GM18907 (cell line): ENCODE measurements at regions not wholly inside any gene's neighbourhood (a gene's known extent, or its start where the extent isn't known, plus 50 kb on each side); places are given as distances from the start of the nearest gene placed in this dataset.
A peak's percentile ranks its signal among the peaks of the same experiment; 100 is the strongest.

Source experiments
- ATAC-seq: cut with Tn5 transposase; IDR thresholded peaks from one replicate; pipeline ENCODE4 v1.9.1; 2021; ENCODE audit warnings: mild to moderate bottlenecking, moderate library complexity; ENCODE audit not compliant: unreplicated experiment

DNA sequence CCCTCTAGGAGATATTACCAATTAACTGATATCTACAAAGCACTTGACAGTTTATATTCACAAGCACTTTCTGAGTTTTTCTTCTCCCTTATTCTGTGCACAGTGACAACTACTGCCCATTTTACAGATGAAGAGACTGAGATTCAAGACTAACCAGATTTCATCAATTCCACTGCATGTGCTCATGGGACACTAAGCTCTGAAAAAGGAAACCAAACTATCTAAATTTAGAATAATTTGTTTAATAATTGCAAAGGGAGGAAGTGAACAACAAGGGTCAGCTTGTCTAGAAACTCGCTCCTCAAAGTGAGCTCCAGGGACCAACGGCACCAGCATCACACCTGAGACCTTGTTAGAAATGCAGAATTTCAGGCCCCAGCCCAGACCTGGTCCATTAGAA is 50.8 kb upstream of the MYLIP start:
- peak; percentile 88 for ATAC-seq

DNA sequence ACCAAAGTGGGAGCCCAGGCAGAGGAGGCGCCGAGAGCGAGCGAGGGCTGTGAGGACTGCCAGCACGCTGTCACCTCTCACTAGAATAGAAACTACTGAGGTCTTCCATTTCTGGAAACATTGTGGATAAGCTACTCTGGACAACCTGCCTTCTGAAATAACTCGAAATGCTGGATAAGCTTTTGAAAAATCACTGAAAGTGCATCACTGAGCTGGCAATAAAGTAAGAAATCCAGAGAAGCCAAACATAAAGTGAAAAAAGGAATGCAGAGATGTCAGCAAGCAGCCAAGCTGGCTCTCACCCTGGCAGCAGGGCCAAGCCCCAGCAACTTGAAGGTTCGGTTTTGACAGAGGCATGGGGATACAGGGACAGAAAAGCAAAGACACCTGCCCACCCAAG is 59.2 kb upstream of the MYLIP start:
- ATAC-seq, result no peak

DNA sequence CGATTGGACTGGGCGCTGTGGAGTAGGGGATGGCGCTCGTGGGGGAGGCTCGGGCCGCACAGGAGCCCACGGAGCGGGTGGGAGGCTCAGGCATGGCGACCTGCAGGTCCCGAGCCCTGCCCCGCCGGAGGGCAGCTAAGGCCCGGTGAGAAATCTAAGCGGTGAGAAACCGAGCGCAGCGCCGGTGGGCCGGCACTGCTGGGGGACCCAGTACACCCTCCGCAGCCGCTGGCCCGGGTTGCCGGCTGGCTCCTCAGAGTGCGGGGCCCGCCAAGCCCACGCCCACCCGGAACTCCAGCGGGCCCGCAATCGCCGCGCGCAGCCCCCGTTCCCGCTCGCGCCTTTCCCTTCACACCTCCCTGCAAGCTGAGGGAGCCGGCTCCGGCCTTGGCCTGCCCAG is 59.7 kb upstream of the MYLIP start:
- no peak for ATAC-seq

DNA sequence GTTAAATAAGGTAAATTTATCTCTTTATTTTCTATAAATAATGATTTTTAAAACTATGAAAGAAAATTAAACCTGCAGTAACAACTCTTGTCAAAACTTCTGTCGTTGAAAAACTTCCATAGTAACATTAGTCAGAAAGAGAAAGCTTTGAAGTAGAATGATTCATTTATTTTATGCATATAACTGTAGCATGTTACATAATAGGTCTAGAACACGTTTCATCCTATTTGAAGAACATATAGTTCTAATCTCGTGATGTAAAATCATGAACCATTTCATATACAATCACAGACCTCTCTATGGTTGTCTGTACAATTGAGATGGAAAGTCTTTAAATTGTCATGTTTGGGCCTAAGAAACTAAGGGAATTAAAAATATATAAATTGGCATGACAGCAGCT is 61.3 kb upstream of the MYLIP start:
- ATAC-seq, result no peak

DNA sequence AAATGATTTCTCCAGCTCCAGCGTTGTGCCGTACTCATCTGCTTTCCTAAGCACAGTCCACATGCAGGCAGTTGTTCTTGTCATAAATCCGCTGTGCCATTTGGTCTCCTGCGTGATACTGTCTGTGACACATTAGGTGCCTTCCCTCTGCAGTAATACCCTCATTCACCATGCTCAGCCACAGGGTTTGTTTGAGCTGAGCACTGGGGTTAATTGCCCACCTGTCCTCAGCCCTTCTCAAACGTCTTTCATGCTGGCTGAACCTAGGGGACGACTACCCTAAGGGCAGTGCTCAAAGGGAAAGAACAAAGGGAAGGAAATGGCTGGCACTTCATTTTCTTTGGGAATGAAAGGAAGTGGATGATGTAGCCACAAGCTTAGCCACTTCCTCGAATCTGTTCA is 64.2 kb upstream of the MYLIP start:
- no peak for ATAC-seq

DNA sequence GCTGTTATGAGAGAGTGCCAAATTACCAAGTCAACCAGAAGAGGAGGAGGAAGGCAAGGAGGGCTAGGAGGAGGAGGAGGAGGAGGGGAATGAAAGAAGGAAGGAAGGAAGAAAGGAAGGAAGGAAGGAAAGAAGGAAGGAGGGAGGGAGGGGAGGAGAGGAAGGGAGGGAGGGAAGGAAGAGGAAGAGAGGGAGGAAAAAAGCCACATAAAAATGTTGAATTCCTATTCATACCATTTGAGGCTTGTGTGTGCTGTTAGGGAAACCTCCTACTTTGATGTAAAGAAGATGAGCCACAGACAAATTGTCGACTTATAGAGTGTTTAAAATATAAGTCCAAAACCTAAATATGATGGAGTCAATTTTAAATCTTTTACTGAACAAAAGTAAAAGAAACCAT is 65.3 kb upstream of the MYLIP start:
- ATAC-seq, result no peak

DNA sequence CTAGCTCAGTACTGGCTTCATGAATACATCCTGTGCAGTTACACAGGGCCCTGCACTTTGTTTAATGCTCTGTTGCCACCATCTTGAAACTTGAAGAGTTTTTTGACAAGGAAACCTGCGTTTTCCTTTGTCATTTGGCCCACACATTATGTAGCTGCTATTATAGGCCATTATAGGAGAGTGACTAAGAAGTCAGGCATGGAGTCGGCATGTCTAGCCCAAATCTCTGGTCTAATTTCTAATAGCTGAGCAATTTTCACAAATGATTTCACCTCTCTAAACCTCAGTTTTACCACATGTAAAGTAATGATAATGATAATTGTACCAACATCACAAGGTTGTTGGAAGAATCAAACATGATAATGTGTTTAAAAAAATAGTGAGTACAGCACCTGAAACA is 67.1 kb upstream of the MYLIP start:
- ATAC-seq, result no peak

DNA sequence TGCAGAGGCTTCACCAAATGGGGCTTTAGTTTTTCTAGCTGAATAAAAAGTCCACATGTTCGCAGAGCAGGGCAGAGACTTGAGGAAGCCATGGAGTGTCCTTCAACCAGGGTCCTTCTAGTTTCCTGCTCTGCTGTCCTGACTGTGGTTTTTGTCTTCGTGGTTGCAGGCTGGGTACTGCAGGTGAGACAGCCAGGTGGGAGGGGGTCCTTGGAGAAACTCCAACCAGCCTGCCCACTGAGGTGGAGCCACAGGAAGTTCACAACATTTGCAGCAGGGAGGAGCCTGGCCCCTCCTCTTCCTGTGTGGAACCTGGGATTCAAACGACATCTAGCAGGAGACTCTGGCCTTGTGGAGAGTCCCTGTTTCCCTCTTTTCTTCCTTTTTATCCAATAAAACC is 68.8 kb upstream of the MYLIP start:
- ATAC-seq, result no peak

DNA sequence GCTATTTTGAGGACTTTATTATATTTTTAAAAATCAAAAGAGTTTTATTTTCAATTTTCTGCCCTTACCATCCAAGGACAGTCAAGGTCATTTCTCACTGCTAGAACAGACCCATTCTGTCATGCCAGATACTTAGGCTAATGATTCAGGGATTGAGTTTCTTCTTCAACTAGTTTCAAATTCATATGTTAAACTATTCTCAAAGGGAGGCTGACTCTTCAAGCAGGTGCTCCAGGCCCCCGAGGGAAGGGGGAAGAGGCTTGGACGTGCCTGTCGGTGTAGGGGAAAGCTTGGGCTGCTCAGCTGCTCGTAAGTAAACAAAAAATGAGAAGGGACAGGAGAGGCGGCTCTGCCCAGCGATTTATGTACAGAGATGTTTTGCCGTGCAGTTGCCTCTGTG is 69.4 kb upstream of the MYLIP start:
- no peak for ATAC-seq

DNA sequence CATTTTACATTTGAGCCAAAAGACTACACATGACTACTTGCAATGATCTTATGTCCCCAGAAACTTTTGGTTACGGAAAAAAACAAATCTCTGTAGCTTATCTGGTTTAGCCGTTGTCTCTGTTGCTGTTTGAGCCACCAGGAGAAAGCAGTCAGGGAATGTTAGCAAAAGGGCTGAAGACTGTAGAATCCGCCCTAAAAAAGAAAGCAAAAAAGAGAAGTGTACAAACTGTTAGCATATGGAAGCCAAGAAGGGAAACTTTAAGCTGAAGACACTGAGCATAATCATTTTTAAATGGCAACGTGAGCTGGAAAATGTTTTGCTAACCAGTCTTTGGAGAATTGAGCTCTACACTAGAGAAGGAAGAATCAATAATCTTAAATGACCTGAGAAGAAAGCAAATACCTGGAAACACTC is 69.9 kb upstream of the MYLIP start:
- ATAC-seq, result no peak

DNA sequence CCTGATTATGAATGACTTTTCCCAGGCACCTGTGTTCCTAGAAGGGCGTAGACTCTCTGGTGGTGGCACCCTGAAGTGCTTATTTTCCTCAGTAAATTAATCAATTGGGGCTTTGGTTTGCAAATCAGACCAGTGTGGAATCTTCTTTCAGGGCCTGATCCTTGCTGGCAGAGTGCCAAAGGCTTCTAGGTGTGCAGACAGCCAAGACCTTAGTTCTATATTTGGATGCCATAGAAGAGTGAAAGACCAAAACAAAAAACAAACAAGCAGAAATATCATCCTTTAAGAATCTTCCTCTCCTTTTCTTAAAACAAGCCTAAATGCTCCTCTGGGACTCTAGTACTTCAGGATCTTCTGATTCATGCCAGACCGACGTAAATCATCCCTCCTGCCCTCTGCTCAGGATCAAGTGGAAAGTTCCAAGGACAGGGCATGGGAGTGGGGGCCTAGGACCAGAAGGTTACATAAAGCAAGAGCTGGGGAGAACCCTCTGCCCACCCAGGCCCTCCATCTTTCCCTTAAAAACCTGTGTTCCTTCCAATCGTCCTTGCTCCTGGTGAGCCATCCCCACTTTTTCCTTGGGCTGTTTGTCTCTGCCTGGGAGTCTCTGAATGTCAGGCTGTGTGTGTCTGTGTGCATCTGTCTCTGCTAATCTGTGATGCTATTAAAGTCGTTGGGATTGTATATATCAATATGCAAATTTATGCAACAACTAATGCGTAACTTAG is 70.5 kb upstream of the MYLIP start:
- no peak for ATAC-seq

DNA sequence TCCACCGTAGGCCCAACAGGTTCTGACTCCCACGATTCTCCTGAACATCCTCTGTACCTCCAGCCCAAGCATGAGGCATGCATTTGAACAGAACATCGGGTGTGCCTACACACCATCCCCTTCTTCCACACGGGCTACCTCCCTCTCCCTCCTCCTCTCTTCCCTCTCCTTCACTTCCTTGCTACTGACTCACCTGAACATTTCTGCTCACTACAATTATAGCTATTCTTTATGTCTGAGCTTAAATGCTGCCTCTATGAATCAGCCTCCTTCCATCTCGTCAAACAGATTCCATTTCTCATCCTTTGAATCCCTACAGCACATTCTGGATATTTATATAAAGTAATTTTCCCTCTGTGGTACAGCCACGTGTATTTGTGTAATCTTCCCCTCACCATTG is 71.4 kb upstream of the MYLIP start:
- ATAC-seq, result no peak

DNA sequence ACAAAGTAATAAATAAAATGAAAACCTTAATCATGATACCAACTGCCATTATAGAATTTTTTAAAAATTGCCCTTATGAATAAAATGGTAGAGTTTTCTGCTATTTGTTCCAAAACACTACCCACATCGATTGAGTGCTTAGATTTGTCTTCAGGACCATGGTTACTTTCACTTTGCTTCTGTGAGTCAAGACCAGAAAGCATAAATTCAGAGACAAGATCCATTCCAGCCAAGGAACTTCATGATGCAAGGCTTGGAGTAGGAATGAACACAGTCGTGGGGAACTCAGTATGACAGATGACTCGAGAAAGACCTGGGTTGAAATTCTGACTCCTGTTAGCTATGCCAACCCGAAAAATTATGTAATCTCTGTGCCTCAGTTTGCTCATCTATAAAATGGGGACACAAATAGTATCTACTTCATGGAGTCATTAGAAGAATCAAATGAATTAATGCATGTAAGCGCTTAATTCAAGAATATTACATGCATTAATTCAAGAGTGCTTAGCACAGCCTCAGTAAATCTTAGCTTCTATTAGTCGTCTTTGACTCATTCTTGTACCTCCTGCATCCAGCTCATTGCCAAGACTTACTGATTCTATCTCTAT is 72.5 kb upstream of the MYLIP start:
- no peak for ATAC-seq

DNA sequence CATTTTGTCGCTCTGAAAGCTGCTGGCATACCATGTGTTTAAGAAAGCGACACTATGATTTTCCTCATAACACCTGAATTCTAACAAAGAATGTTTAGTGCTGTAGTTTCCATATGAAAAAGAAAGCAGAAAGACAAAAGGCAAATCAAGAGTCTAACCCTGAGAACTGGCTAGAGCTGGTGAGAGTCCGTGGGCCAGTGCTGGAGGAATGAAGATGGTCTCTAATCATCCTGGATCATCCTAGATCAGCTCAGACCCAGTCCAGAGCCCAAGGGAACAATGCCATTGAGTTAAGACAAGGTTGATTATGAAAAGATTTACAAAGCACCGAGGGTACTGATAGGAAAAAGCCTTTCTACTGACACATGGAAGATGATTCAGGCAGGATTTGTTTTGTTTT is 73.0 kb upstream of the MYLIP start:
- ATAC-seq, result no peak

DNA sequence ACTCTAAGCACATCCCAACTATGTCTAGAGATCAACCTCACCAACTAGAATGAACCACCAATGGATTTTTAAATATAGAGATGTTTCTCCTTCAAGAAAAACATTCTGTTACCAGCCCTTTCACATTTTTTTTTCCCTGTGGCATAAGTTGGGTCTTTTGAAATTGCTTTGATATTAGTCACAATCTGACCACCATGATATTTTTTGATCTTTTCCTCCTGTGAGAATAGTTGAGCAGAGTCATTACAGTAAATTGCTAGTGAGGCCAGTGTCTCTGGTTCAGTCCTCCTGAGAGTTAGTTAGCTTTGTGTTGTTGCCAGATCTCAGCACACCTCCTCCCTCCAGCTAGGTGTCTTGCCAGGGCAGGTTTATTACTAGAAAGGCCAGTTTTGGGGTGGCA is 79.7 kb upstream of the MYLIP start:
- ATAC-seq, result no peak

DNA sequence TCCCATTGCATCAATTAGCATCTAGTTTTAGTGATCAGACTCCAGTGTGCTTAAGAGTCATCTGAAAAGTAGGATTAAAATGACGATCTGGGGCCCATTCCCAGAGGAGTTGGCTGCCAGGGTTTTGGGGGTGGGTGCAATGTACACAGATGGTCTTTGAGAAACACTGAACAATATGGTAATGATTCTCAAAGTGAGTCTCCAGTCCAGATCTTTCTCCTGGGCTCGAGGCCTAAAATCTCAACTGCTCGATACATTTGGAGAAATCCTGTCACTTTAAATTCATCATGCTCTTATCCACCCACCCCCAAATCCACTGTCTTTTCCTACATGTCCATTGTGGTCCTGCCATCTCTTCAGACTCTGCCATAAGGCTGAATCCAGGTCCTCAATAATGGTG is 80.7 kb upstream of the MYLIP start:
- ATAC-seq, result no peak

DNA sequence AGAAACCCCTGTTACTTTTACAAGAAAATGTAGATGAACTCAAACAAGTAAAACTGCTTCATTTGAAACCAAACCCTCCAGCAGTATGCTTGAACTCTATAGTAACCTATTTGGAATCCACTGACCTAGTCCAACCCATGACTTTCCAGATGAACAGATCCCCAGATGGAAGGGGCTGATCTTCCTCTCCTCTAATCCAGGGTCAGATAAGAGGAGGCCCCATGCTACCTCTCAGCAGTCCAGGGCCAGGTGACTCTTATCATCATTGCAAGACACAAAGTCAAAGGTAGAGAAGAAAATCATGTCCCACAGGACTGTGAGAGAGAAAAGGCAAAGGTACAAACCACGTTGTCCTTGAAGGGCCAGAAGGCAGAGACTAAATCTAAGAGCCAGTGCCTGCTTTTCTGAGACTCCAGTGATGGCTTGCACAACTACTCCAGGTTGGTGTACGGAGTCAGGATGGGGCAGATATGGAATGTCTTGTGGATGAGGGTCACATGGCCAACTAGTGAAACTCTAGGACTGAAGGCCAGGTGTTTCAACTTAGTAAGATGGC is 81.4 kb upstream of the MYLIP start:
- ATAC-seq, result no peak

DNA sequence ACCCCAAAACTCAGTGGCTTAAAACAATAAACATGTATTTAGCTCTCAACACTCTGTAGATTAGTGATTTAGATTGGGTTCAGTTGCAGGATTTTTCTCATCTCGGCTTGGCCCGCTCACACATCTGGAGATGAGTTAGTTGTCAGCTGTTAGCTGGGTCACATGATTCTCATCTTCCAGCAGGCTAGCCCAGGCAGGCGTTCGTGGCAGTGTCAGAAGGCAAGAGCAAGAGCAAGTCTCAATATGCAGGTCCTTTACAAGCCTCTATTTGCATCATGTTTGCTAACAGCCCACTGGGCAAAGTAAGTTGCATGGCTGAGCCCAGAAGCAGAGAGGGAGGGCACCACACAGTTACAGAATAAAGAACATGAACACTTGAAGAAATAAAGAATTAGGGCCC is 83.6 kb upstream of the MYLIP start:
- no peak for ATAC-seq

DNA sequence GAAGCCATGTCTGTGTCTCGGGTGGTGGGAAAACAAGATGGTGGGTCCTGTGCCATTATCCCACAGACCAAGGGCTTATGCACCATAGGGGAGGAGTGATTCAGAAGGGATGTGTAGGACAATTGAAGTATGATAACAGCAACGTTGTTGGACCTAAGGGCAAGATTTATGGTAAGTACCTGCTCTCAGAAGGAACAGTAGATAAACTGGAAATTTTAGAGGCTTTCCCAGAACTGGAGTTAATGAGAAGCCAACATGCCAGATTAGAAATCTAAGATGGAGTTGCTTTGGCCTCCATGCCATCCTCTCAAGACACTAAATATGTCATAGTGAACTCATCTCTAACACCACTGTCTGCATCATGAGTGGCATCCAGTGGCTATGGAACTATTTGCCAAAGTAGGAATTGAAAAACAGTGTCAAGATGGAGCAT is 84.7 kb upstream of the MYLIP start:
- no peak for ATAC-seq

DNA sequence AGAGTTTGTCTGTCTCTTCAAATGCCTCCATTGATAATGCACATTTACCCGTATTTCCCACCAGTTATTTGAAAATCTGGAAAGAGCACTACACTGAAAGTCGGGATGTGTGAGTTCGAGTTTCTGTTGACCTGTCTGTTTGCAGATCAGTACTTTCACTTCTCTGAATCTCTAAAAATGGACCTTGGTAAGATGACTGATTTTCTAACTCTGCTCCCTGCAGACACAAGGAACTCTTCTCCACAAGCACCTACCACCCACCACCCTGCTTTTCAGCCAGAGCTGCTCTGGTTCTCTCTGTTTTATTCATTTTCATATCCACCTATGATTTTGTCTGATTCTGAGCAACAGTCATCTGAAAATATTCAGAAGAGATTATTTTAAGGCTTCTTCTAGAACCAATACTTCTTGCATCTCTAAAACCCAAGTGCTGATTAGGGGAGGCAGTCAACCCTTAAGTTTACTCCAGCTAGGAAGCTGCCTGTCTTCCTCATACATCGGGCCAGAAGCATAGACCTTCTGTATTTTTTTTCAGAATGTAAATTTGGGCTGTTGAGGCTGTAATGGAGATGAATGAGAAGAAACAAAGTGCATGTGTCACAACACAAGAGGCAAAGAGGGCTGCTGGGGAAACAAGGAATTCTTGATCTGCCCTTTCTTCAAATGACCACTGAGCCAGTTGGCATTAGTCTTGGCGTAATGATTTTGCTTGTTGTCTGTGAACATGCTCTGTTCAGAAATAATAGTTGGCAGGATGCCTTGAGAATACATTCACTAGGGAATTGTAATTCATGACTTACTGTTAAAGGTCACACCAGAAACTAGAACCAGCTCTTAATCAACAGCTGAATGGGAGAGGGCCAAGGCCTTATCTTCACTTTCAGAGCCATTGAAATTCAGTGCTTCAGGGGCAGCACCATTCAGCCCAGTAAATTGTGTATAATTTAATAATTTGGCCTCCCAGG is 85.4 kb upstream of the MYLIP start:
- ATAC-seq, result no peak

DNA sequence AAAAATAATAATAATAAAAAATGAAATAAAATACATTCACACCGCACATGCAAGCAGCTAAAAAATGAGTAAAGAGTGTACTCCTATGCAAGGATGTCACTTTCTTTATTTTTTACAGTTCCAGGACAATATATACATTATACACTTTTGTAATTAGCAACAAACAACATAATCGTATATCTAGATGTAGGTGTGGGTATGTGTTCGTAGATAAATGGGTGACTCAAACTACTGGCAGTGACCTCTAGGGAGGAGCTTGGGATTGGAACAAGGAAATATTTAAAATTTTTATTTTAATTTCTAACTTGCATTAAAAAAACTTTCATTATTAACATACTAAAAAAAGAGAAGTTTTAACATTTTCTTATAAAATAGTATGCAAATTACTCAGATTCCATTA is 86.1 kb upstream of the MYLIP start:
- ATAC-seq, result no peak

DNA sequence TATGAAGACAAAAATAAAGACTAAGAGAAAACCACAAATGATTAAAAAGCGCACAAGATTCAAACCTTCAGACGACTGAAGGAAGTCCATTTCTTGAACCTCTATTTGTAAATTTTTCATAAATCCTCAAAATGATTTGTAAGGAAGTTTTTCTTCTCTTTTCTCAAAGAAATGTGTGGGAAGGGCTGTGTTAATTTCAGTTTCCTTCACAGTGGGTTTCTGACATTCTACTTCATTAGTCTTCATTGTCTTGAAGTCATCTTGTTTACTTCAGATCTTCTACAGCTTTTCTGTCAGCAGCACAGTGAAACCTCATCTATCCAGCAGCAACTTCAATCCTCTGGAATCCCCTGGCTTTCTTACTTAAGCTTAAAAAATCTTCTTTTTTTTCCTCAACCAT is 87.6 kb upstream of the MYLIP start:
- no peak for ATAC-seq
